ENCODE measurements at regions not wholly inside any gene's neighbourhood (a gene's known extent, or its start where the extent isn't known, plus 50 kb on each side); places are given as distances from the start of the nearest gene placed in this dataset.

DNA sequence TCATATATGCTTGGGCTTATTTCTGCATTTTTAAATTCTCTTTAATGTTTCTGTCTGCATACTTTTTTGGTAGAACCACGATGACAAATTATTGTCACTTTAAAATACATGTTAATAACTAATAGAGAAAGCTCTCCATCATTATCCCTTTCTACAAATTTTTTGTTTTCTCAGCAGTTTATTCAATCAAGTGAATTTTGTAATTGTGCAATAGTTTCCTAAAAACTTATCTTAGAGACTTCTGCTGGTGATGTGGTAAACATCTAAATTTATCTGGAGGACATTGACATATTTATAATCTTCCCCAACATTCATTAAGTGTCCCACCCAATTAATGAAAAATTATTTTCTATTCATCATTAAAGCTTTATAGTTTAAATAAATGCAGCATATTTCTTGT, 215.3 kb downstream of the MEX3B start:
- Mint-ChIP-seq H3K4me1 (no peaks in the 10 kb centered on the region), H3K27ac (no peak overlapping the region), H3K9me3 (no peaks in the 10 kb centered on the region), H3K4me3 (no peak overlapping the region), H3K27me3 (ENCODE audit: insufficient read depth) (no peaks in the 10 kb centered on the region), H3K36me3 (ENCODE audit: low read depth) (peaks cover 2% of the 10 kb centered on the region)
- Histone ChIP-seq H3K27me3 (ENCODE audit: control insufficient read depth, insufficient read depth, low read length, poor library complexity, severe bottlenecking) (no peaks in the 10 kb centered on the region), H3K27ac (ENCODE audit: low read depth, low read length) (no peak overlapping the region), H3K36me3 (ENCODE audit: control insufficient read depth, insufficient read depth, low read length) (no peaks in the 10 kb centered on the region), H3K9me3 (ENCODE audit: control insufficient read depth, low read length) (no peaks in the 10 kb centered on the region), H3K9ac (ENCODE audit: extremely low read depth, low read length, poor library complexity, severe bottlenecking) (no peak overlapping the region), H3K4me1 (ENCODE audit: control insufficient read depth, insufficient read depth, low read length) (no peaks in the 10 kb centered on the region), H3K4me3 (ENCODE audit: low read length) (no peak overlapping the region)
- TF ChIP-seq, protein P1, sequence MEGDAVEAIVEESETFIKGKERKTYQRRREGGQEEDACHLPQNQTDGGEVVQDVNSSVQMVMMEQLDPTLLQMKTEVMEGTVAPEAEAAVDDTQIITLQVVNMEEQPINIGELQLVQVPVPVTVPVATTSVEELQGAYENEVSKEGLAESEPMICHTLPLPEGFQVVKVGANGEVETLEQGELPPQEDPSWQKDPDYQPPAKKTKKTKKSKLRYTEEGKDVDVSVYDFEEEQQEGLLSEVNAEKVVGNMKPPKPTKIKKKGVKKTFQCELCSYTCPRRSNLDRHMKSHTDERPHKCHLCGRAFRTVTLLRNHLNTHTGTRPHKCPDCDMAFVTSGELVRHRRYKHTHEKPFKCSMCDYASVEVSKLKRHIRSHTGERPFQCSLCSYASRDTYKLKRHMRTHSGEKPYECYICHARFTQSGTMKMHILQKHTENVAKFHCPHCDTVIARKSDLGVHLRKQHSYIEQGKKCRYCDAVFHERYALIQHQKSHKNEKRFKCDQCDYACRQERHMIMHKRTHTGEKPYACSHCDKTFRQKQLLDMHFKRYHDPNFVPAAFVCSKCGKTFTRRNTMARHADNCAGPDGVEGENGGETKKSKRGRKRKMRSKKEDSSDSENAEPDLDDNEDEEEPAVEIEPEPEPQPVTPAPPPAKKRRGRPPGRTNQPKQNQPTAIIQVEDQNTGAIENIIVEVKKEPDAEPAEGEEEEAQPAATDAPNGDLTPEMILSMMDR (conservative IDR thresholded peaks at IDR 0.05), result no peak
- WGBS, 2 experiments (ENCODE audit: insufficient coverage in 1 of 2, insufficient read length in 1 of 2), result 100% methylated on average over 1 of the region's 1 CpG; no CpG with 5 or more reads in 1 of the 2 experiments
- no peak for DNase-seq

DNA sequence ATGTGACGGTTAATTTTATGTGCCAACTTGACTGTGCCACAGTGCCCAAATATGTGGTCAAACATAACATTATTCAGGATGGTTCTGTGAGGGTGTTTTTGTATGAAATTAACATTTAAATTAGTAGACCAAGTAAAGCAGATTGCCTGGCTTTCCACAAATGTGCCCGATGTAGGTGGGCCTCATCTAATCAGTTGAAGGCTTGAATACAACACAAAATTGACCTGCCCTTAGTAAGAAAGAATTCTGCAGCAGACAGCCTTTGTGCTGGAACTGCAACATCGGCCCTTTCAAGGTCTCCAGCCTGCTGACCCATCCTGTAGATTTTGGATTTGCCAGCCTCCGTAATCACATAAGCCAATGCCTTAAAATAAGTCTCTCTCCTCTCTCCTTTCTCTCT, 215.9 kb downstream of the MEX3B start:
- Mint-ChIP-seq H3K27ac (no peak overlapping the region), H3K27me3 (ENCODE audit: insufficient read depth) (no peaks in the 10 kb centered on the region), H3K9me3 (no peaks in the 10 kb centered on the region), H3K36me3 (ENCODE audit: low read depth) (peaks cover 2% of the 10 kb centered on the region), H3K4me3 (no peak overlapping the region), H3K4me1 (no peaks in the 10 kb centered on the region)
- TF ChIP-seq, protein P1 (conservative IDR thresholded peaks at IDR 0.05), result no peak
- 89% methylated on average over 4 of the region's 4 CpGs for WGBS, 2 experiments (ENCODE audit: insufficient coverage in 1 of 2, insufficient read length in 1 of 2)
- no peak overlapping the region for H3K4me3 ChIP-seq (ENCODE audit: low read length)
- DNase-seq, result no peak
- no peak overlapping the region for H3K9ac ChIP-seq (ENCODE audit: extremely low read depth, low read length, poor library complexity, severe bottlenecking)
- no peaks in the 10 kb centered on the region for H3K9me3 ChIP-seq (ENCODE audit: control insufficient read depth, low read length)
- no peaks in the 10 kb centered on the region for H3K4me1 ChIP-seq (ENCODE audit: control insufficient read depth, insufficient read depth, low read length)
- H3K36me3 ChIP-seq (ENCODE audit: control insufficient read depth, insufficient read depth, low read length), result no peaks in the 10 kb centered on the region
- no peak overlapping the region for H3K27ac ChIP-seq (ENCODE audit: low read depth, low read length)
- H3K27me3 ChIP-seq (ENCODE audit: control insufficient read depth, insufficient read depth, low read length, poor library complexity, severe bottlenecking), result no peaks in the 10 kb centered on the region

DNA sequence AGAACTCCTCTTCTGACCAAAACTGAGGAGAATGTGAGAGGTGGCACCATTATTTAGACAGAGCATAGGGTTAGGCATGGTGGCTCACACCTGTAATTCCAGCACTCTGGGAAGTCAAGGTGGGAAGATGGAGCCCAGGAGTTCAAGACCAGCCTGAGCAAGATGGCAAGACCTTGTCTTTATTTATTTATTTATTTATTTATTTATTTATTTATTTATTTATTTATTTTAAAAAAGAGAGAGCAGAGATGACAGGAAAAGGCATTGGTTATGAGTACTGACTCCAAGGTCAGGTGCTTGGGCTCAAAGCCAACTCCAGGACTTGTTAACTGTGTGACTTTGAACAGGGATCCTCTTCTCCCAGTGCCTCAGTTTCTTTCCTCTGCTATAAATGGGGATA, 217.7 kb downstream of the MEX3B start:
- H3K9ac ChIP-seq (ENCODE audit: extremely low read depth, low read length, poor library complexity, severe bottlenecking), result no peak overlapping the region
- H3K4me1 ChIP-seq (ENCODE audit: control insufficient read depth, insufficient read depth, low read length), result no peaks in the 10 kb centered on the region
- Mint-ChIP-seq H3K4me3 (no peak overlapping the region), H3K27me3 (ENCODE audit: insufficient read depth) (no peaks in the 10 kb centered on the region), H3K4me1 (no peaks in the 10 kb centered on the region), H3K27ac (no peak overlapping the region), H3K36me3 (ENCODE audit: low read depth) (peaks cover 2% of the 10 kb centered on the region), H3K9me3 (peaks cover 10% of the 10 kb centered on the region)
- peaks cover 4% of the 10 kb centered on the region for H3K9me3 ChIP-seq (ENCODE audit: control insufficient read depth, low read length)
- no peak for DNase-seq
- H3K4me3 ChIP-seq (ENCODE audit: low read length), result no peak overlapping the region
- TF ChIP-seq, protein P1 (conservative IDR thresholded peaks at IDR 0.05), result no peak
- no peaks in the 10 kb centered on the region for H3K36me3 ChIP-seq (ENCODE audit: control insufficient read depth, insufficient read depth, low read length)
- no peaks in the 10 kb centered on the region for H3K27me3 ChIP-seq (ENCODE audit: control insufficient read depth, insufficient read depth, low read length, poor library complexity, severe bottlenecking)
- no peak overlapping the region for H3K27ac ChIP-seq (ENCODE audit: low read depth, low read length)

Data from endodermal cell (in vitro differentiated cells).